ENCODE measurements at regions not wholly inside any gene's neighbourhood (a gene's known extent, or its start where the extent isn't known, plus 50 kb on each side); places are given as distances from the start of the nearest gene placed in this dataset.

GRCh38 chr13:44156294-44156658, 217.3 kb upstream of the SERP2 start:
- DNase-seq = no peak

DNA sequence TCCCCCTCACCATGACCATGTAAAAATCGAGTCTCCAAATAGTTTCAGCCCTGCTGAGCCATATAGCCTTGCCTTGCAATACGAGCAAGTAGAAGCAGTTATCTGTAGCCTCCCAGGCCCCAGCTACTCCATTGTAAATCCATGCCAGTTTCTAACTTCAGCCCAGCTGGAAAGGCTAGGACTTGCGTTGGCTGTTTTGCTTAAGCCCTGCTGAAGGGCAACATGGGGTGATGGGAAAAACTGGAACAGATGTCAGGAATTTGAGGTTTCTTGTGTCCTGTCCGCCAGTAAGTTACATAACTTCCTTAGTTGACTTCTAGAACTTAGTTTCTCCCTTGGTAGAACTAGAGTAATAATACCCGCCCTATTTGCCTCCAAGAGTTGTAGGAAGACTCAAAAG, 216.0 kb upstream of the SERP2 start:
- no peak for DNase-seq

- no peak for DNase-seq
These were observed 215.5 kb upstream of the SERP2 start for GRCh38 chr13:44158098-44158521.

- DNase-seq = no peak
These were observed 214.6 kb upstream of the SERP2 start for GRCh38 chr13:44158881-44159632.

DNA sequence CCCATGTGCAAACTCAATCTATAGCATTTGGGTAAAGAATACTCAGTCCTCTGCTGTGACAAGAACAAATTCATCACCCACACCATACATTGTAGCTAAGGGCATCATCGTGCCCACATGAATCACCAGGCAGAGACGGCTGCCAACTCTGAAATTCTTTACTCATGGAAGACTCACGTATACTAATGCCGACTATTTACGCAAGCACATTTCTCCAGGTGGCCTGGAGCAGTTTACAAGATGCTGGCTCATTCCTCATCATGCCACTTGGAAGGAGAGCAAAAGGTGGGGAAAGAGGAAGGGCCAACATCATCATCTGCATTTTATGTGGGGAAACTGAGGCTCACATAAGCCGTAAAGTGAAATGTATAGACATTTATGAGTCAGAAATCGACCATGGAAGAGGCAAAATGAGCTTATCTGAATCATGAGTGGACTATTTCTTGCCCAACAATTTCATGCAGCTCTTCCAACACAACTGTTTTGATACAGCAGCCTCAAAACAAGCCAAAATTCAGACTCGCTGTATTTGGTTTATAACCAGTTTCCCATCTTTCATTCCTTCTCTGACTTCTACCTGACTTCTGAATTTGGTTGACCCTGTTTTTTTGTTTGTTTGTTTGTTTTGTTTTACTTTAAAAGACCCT, 213.9 kb upstream of the SERP2 start:
- DNase-seq = no peak

DNA sequence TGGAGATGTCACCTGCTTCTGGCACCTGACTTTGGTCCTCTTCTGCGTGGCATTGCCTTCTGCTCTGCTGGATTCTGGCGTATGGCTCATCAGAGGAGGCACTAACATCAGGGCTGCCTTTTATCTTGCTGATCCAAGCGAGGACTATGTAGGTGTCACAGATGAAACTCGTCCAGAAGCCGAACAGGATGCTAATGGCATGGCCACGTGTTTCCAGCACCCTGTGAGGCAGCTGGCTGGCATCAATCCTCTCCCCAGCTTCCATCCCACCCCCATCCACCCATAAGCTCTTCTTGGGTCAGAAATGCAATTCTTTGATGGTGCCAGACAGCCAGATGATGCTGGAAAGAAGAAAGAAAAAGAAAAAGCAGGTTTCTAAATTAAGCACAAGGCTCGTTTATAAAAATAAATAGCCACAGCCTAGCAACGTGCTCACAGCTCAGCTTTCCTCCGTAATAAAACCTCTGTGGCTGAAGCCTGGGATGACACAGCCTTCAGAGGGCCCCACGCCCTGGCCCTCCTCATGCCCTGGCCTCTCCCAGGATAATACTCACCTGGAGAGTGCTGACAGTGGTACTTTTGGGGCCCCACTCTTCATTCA, 212.9 kb upstream of the SERP2 start:
- no peak for DNase-seq

- no peak for DNase-seq
These were observed 210.5 kb upstream of the SERP2 start for GRCh38 chr13:44163108-44163507.

DNA sequence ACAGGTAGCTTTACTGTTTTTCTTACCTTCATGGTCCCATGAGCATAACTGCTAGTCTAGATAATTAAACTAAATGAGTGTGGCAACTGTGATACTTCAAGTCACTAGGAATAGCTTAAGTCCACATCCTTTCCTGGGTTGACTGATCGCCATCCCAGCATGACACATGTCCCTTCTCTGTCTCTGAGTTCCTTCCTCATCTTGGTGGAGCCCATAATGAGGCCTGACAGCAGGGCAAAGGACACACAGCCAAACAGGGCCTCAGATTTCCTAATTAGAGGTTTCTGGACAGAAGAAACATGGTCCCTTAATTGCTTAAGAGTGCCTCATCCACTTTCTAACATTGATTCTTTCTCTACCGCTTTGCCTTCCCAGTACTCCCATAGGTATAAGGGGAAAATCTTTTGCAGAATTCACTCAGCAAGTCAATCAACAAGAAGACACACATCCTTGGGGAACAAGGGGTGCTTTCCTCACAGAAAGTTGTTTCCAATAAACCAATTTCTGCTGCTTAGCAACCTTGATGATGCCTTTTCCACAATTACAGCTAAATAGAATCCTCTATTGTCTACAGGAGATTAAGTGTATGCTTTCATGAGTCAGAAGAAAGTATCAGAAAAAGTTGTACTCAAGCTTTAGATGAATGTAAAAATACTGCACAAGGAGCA, 208.3 kb upstream of the SERP2 start:
- DNase-seq = no peak

- no peak for DNase-seq
These were observed 207.6 kb upstream of the SERP2 start for GRCh38 chr13:44165889-44166496.

DNA sequence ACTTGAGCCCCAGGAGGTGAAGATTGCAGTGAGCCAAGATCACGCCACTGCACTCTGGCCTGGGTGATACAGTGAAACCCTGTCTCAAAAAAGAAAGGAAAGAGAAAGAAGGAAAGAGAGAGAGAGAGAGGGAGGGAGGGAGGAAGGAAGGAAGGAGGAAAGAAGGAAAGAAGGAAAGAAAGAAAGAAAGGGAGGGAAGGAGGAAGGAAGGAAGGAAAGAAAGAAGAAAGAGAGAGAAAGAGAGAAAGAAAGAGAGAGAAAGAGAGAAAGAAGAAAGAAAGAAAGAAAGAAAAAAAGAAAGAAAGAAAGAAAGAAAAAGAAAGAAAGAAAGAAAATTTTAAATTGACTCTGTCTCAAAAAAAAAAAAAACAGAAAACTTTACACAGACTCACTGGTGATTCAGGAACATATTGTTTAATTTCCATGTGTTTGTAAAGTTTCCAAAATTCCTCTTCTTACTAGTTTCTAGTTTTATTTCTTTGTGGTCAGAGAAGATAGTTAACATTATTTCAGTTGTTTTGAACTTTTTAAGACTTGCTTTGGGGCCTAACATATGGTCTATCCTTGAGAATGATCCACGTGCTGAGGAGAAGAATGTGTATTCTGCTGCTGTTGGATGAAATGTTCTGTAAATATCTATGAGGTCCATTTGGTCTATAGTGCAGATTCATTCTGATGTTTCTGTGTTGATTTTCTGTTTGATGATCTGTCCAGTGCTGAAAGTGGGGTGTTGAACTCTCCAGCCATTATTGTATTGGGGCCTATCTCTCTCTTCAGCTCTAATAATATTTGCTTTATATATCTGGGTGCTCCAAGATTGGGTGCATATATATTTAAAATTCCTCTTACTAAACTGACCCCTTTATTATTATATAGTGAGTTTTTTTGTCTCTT, 204.4 kb upstream of the SERP2 start:
- no peak for DNase-seq

DNA sequence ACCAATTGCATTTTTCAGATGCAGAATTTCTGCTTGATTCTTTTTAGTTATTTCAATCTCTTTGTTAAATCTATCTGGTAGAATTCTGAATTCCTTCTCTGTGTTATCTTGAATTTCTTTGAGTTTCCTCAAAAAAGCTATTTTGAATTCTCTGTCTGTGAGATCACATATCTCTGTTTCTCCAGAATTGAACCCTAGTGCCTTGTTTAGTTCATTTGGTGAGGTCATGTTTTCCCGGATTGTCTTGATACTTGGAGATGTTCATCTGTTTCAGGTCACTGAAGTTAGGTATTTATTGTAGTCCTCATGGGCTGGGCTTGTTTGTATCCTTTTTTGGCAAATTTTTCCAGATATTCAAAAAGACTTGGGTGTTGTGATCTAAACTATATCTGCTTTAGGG, 202.9 kb upstream of the SERP2 start:
- DNase-seq = no peak

- no peak for DNase-seq
These were observed 202.5 kb upstream of the SERP2 start for GRCh38 chr13:44171156-44171555.

DNA sequence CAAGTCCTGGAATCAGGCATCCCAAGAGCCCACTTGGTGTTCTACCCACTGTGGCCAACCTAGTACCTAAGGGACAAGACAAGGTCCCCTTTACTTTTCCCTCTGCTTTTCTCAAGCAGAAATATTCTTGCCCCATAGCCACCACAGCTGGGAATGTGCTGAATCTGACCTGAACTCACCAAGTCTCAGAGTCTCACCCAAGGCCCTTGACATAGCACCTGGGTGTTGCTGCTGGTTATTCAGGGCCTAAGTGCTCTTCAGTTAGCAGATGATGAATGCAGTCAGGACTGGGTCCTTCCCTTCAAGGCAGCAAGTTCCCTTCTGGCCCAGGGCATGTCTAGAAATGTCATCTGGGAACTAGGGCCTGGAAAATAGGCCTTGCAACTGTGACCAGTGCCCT, 201.8 kb upstream of the SERP2 start:
- DNase-seq = no peak

DNA sequence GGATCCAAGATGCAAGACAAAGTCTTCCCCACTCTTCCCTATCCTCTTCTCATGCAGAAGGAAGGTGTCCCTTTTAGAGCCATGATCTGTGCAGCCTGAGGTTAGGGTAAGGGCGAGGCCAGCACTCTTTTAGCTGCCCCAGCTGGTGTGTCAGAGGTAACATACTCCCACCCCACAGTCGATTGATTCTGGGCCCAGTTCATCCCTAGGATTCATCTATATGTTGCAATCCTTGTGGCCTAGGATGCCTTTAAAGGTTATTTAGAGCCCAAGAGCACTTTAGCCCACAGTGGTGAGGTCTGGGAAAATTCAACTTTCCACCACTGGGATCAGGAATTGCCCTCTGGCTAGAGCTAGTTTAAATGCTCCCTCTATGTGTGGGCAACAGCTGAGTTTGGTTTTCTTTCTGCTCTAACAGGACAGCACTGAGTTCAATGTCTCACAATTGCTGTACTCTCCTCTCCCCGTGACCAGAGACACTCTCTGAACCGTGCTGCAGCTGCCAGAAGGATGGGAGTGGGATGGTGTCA, 201.3 kb upstream of the SERP2 start:
- no peak for DNase-seq

GRCh38 chr13:44174769-44175425, 198.7 kb upstream of the SERP2 start:
- peak; percentile 7 for DNase-seq

DNA sequence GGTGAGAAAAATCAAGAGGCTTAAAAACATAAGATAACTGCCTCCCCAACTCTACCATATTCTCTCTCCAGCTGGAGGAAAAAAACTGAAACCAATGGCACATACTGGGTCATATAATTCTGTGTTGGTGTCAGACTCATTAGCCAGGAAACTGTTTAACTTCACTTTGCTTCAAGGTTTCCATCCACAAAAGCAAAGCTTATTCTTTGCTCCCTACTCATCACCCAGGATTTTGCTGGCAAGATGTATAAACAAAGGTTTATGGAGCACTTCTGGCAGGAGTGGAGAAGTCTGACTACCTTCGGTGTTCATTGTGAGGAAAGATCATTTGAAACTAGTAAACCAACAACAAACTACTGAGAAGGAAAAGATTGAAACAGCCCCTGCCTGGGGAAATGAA, 197.5 kb upstream of the SERP2 start:
- no peak for DNase-seq

DNA sequence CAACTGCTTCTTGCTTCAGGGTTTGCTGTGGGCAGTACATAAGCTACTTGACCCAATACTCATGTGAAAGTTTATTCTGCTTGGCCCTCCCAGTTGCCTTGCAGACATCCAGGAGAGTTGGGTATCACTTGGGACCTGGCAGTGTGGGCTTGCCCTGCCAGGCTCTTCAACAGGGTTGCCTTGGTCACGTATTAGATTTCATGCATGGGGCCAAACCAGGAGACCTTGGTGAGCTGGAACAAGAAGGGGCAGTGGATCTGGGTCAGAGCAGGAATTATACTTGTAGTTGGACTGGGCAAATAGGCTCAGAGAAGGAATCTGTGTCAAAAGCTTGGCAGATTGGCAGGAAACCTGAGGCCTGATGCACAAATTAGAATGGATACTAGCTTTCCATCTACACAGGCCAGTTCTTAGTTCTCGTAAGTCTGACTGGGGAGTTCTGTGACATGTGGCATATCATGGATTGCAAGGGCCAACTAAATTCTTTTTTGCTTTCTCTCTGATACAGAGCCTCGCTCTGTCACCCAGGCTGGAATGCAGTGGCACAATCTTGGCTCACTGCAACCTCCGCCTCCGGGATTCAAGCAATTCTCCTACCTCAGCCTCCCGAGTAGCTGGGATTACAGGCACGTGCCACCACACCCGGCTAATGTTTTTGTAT, 192.6 kb upstream of the SERP2 start:
- no peak for DNase-seq

DNA sequence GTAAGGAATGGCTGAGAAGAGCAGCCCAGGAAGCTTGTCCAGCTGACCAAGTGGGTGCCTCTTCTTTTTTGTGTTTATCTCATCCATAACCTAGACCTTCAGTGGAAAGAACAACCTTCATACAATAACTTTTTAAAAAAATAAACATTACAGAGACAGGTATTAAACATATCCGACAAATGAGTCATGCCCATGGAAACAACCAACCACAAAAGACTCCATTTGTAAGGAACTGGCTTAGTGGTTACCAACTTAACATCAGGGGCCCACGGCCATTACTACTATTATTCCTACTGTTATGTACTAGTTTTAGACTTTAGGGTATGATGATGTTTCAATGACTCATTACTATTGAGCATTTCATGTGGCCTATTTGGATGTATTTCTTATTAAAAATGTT, 191.7 kb upstream of the SERP2 start:
- DNase-seq = no peak

GRCh38 chr13:44184740-44185139, 188.9 kb upstream of the SERP2 start:
- DNase-seq = no peak

DNA sequence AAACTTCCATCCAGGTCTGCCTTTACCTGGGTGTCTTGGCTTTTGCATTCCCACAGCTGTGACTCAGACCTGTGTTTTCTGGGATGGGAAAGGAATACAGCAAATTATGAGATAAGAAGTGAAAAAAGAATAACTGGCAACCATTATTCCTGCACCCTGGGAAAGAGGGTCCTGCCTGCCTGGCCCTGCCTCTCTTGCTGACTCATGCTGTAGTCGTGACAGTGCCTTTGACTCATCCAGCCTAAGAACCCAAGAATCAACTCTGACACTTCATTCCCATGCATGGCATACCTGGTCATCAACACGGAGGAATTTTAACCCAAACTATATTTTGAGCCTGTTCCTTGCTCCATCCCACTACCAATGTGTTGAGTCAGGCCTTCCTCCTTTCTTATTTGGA, 185.4 kb upstream of the SERP2 start:
- no peak for DNase-seq

- DNase-seq = no peak
These were observed 184.5 kb upstream of the SERP2 start for GRCh38 chr13:44189085-44189484.

Data from dermis blood vessel endothelial cell (primary cell).